ENCODE measurements at regions not wholly inside any gene's neighbourhood (a gene's known extent, or its start where the extent isn't known, plus 50 kb on each side); places are given as distances from the start of the nearest gene placed in this dataset.

DNA sequence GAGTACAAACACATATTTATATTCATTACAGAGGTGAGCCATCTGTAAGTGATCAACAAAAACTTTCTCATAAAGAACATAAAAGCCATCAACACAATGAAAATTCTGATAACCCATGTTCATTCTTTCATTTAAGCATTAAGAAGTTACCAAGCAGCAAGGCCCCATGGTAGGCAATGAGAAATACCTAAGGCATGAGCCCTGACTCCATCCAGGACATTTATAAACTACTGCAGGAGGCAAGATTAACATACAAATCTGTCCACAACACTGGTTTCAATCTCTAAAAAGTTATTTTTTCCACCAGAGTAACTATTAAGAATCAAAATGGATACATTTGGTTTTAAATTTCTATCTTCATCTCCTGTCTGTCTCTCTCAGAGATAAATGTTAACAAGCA is 76.1 kb downstream of the SIPA1L2 start:
- TF ChIP-seq SMAD1 (IDR thresholded peaks at IDR 0.05; ENCODE audit: low read depth, low read length, partially characterized antibody) (no peak), ZNF239 (CRISPR knock-in tag; IDR thresholded peaks at IDR 0.05) (no peak), EP300 (IDR thresholded peaks at IDR 0.05; ENCODE audit: low read length) (no peak), CHD2 (IDR thresholded peaks at IDR 0.05; ENCODE audit: low read depth, low read length) (no peak), EWSR1 (IDR thresholded peaks at IDR 0.05; ENCODE audit: borderline replicate concordance, low read depth, partially characterized antibody) (no peak), ZNF121 (CRISPR knock-in tag; conservative IDR thresholded peaks at IDR 0.05) (no peak), BCL6 (CRISPR knock-in tag; IDR thresholded peaks at IDR 0.05) (no peak), E2F3 (CRISPR knock-in tag; IDR thresholded peaks at IDR 0.05) (no peak)
- TF ChIP-seq, protein P1, sequence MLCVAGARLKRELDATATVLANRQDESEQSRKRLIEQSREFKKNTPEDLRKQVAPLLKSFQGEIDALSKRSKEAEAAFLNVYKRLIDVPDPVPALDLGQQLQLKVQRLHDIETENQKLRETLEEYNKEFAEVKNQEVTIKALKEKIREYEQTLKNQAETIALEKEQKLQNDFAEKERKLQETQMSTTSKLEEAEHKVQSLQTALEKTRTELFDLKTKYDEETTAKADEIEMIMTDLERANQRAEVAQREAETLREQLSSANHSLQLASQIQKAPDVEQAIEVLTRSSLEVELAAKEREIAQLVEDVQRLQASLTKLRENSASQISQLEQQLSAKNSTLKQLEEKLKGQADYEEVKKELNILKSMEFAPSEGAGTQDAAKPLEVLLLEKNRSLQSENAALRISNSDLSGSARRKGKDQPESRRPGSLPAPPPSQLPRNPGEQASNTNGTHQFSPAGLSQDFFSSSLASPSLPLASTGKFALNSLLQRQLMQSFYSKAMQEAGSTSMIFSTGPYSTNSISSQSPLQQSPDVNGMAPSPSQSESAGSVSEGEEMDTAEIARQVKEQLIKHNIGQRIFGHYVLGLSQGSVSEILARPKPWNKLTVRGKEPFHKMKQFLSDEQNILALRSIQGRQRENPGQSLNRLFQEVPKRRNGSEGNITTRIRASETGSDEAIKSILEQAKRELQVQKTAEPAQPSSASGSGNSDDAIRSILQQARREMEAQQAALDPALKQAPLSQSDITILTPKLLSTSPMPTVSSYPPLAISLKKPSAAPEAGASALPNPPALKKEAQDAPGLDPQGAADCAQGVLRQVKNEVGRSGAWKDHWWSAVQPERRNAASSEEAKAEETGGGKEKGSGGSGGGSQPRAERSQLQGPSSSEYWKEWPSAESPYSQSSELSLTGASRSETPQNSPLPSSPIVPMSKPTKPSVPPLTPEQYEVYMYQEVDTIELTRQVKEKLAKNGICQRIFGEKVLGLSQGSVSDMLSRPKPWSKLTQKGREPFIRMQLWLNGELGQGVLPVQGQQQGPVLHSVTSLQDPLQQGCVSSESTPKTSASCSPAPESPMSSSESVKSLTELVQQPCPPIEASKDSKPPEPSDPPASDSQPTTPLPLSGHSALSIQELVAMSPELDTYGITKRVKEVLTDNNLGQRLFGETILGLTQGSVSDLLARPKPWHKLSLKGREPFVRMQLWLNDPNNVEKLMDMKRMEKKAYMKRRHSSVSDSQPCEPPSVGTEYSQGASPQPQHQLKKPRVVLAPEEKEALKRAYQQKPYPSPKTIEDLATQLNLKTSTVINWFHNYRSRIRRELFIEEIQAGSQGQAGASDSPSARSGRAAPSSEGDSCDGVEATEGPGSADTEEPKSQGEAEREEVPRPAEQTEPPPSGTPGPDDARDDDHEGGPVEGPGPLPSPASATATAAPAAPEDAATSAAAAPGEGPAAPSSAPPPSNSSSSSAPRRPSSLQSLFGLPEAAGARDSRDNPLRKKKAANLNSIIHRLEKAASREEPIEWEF (CRISPR knock-in tag; IDR thresholded peaks at IDR 0.05) = no peak
- TF ChIP-seq, protein P2, sequence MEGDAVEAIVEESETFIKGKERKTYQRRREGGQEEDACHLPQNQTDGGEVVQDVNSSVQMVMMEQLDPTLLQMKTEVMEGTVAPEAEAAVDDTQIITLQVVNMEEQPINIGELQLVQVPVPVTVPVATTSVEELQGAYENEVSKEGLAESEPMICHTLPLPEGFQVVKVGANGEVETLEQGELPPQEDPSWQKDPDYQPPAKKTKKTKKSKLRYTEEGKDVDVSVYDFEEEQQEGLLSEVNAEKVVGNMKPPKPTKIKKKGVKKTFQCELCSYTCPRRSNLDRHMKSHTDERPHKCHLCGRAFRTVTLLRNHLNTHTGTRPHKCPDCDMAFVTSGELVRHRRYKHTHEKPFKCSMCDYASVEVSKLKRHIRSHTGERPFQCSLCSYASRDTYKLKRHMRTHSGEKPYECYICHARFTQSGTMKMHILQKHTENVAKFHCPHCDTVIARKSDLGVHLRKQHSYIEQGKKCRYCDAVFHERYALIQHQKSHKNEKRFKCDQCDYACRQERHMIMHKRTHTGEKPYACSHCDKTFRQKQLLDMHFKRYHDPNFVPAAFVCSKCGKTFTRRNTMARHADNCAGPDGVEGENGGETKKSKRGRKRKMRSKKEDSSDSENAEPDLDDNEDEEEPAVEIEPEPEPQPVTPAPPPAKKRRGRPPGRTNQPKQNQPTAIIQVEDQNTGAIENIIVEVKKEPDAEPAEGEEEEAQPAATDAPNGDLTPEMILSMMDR (IDR thresholded peaks at IDR 0.05 in 2 of 3, conservative IDR thresholded peaks at IDR 0.05 in 1 of 3; ENCODE audit: insufficient read depth in 2 of 3, low read depth in 1 of 3, low read length in 3 of 3) = no peak

All from K562 (cell line).